ENCODE measurements at regions not wholly inside any gene's neighbourhood (a gene's known extent, or its start where the extent isn't known, plus 50 kb on each side); places are given as distances from the start of the nearest gene placed in this dataset.

DNA sequence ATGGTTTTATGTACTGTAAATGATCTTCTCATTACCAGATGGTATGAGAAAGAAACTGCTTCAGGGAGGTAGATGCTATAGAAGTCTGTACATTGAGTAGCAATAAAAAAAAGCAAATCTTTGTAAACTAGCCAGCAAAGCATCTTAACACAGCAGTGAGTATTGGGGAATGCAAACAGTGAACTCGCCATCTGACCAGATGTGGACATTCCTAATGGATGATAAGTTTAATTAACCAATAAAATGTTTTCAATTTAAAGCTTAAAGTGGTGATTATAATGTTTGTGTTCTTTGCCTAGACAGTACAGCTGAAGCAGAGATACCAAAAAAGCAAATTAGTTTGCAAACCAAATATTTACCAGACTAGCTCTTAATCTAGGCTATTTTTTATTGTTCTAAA is 1144.2 kb downstream of the FAT4 start:
- Histone ChIP-seq H3K36me3 (no peaks in the 10 kb centered on the region), H3K27ac (no peak overlapping the region), H3K9me3 (no peaks in the 10 kb centered on the region), H3K27me3 (no peaks in the 10 kb centered on the region), H3K4me3 (no peak overlapping the region), H3K4me1 (ENCODE audit: insufficient read depth) (no peaks in the 10 kb centered on the region)
- intact Hi-C loops (cut with DNase I): no loop called here
- TF ChIP-seq POLR2A (IDR thresholded peaks at IDR 0.05): no peak
- 13 to 38% (median 19%) methylated on average over 1 of the region's 1 CpG for WGBS, 3 donors
- DNase-seq: no peak

DNA sequence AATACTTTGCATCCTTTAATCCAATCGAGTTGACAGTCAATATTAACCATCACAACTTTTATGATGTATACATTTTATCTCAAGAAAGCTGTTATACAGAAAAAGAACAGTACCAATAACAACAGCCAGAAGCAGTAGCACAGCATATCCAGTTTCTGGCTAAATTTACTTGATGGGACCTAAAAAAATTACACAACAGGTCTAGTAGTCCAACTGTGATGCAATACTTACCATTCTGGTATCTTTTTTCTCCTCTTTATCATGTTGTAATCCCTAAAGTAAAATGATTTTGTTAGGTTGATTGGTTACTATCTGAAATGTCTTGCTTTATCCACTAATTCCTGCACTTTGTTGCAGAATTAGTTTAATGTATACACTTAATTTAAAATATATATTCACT is 1150.6 kb downstream of the FAT4 start:
- DNase-seq: no peak
- intact Hi-C loops (cut with DNase I): no loop called here
- Histone ChIP-seq H3K4me1 (ENCODE audit: insufficient read depth) (no peaks in the 10 kb centered on the region), H3K4me3 (no peak overlapping the region), H3K27ac (no peak overlapping the region), H3K9me3 (no peaks in the 10 kb centered on the region), H3K27me3 (no peaks in the 10 kb centered on the region), H3K36me3 (no peaks in the 10 kb centered on the region)
- no peak for TF ChIP-seq EP300 (IDR thresholded peaks at IDR 0.05)
- 85 to 90% (median 89%) methylated on average over 1 of the region's 1 CpG for WGBS, 3 donors

DNA sequence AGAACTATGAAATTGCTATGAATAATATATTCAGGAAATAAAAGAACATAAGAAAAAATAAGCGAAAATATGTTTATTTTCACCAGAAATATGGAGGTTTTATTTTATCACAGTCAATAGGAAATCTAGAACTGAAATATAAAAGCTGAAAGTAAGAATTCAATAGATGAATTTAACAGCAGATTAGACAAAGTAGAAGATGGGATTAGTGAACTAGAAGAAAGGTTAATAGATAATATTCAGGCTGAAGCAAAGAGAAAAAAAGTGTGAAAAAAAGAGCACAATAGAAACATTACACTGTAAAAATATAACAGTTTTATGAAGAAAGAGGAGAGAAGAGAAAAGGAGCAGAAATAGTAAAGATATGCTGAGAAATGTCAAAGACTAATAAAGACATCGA is 1152.1 kb downstream of the FAT4 start:
- Histone ChIP-seq H3K4me1 (ENCODE audit: insufficient read depth) (no peaks in the 10 kb centered on the region), H3K27me3 (no peaks in the 10 kb centered on the region), H3K27ac (no peak overlapping the region), H3K36me3 (no peaks in the 10 kb centered on the region), H3K9me3 (no peaks in the 10 kb centered on the region), H3K4me3 (no peak overlapping the region)
- 98 to 99% (median 99%) methylated on average over 2 of the region's 2 CpGs for WGBS, 3 donors
- intact Hi-C loops (cut with DNase I): no loop called here
- no peak for DNase-seq
- TF ChIP-seq POLR2A (IDR thresholded peaks at IDR 0.05) (no peak), EP300 (IDR thresholded peaks at IDR 0.05) (no peak)
- TF ChIP-seq, protein P1, sequence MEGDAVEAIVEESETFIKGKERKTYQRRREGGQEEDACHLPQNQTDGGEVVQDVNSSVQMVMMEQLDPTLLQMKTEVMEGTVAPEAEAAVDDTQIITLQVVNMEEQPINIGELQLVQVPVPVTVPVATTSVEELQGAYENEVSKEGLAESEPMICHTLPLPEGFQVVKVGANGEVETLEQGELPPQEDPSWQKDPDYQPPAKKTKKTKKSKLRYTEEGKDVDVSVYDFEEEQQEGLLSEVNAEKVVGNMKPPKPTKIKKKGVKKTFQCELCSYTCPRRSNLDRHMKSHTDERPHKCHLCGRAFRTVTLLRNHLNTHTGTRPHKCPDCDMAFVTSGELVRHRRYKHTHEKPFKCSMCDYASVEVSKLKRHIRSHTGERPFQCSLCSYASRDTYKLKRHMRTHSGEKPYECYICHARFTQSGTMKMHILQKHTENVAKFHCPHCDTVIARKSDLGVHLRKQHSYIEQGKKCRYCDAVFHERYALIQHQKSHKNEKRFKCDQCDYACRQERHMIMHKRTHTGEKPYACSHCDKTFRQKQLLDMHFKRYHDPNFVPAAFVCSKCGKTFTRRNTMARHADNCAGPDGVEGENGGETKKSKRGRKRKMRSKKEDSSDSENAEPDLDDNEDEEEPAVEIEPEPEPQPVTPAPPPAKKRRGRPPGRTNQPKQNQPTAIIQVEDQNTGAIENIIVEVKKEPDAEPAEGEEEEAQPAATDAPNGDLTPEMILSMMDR (IDR thresholded peaks at IDR 0.05): no peak

DNA sequence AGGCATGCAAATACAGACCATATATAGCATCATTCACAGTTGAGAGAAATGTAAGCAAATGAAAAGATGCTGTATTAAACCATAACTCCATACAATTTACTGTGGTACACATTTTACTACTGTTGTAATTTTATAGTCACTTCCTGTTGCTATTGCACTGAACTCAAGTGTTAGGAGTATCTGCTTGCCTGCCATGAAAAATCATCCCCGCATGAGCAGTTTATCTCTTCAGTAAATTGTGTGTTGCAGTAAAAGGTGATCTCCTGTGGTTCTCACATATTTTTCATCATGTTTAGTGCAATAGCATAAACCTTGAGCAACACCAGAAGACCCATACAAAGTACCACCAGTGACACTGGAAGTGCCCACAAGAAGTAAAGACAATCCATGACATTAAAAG is 1153.4 kb downstream of the FAT4 start:
- WGBS, 3 donors: 79 to 93% (median 83%) methylated on average over 1 of the region's 1 CpG

DNA sequence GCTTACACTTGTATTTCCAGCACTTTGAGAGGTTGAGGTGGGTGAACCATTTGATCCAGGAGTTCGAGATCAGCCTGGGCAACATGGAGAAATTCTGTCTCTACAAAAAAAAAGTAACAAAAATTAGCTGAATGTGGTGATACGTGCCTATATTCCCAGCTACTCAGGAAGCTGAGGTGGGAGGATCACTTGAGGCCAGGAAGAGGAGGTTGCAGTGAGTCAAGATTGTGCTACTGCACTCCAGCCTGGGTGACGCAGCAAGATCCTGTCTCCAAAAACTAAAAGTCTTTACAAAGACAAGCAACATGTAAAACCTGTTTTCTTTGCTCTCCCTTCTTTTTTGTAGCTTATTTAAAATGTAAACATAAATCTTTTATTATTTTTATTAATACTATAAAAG is 1156.1 kb downstream of the FAT4 start:
- Histone ChIP-seq H3K4me3 (no peak overlapping the region), H3K9me3 (no peaks in the 10 kb centered on the region), H3K36me3 (no peaks in the 10 kb centered on the region), H3K4me1 (ENCODE audit: insufficient read depth) (no peaks in the 10 kb centered on the region), H3K27me3 (no peaks in the 10 kb centered on the region), H3K27ac (no peak overlapping the region)
- DNase-seq: no peak
- WGBS, 3 donors: 82 to 89% (median 85%) methylated on average over 3 of the region's 3 CpGs
- intact Hi-C loops (cut with DNase I): no loop called here
- TF ChIP-seq EP300 (IDR thresholded peaks at IDR 0.05) (no peak), POLR2A (IDR thresholded peaks at IDR 0.05) (no peak)
- TF ChIP-seq, protein P1 (IDR thresholded peaks at IDR 0.05): no peak

More for the DNA sequence above, 1153.4 kb downstream of the FAT4 start:
- Histone ChIP-seq H3K36me3 (no peaks in the 10 kb centered on the region), H3K4me3 (no peak overlapping the region), H3K27me3 (no peaks in the 10 kb centered on the region), H3K9me3 (no peaks in the 10 kb centered on the region), H3K4me1 (ENCODE audit: insufficient read depth) (no peaks in the 10 kb centered on the region), H3K27ac (no peak overlapping the region)
- intact Hi-C loops (cut with DNase I): no loop called here
- no peak for DNase-seq
- no peak for TF ChIP-seq EP300 (IDR thresholded peaks at IDR 0.05)
- TF ChIP-seq, protein P1 (IDR thresholded peaks at IDR 0.05): no peak
- no peak for TF ChIP-seq POLR2A (IDR thresholded peaks at IDR 0.05)

DNA sequence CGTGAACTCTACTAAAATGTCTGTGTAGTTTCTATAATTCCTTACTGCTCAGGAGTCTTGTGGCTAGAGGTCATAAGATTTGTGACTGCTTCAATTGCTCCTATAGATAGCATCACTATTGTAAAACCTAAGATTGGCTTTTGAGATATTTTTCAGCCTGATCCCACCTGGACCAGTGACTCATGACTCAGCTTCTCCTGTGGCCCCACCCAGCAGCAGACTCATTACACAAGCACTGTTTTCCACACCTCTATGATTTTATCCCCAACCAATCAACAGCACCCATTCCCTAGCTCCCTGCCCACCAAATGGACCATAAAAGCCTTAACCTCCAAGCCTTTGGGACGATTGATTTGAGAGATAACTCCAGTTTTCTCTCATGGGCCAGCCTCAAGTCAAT is 1157.0 kb upstream of the INTU start:
- no peaks in the 10 kb centered on the region for H3K27me3 ChIP-seq
- WGBS, 3 donors: 86 to 94% (median 92%) methylated on average over 2 of the region's 2 CpGs
- TF ChIP-seq, protein P1 (IDR thresholded peaks at IDR 0.05): no peak
- TF ChIP-seq EP300 (IDR thresholded peaks at IDR 0.05): no peak
- TF ChIP-seq POLR2A (IDR thresholded peaks at IDR 0.05): no peak
- no peaks in the 10 kb centered on the region for H3K36me3 ChIP-seq
- no peaks in the 10 kb centered on the region for H3K9me3 ChIP-seq
- H3K4me3 ChIP-seq: no peak overlapping the region
- H3K4me1 ChIP-seq (ENCODE audit: insufficient read depth): no peaks in the 10 kb centered on the region
- H3K27ac ChIP-seq: no peak overlapping the region
- intact Hi-C loops (cut with DNase I): no loop called here
- DNase-seq: no peak
